Keratinocyte (primary cell): ENCODE measurements at regions not wholly inside any gene's neighbourhood (a gene's known extent, or its start where the extent isn't known, plus 50 kb on each side); places are given as distances from the start of the nearest gene placed in this dataset.

ENCODE experiments used
- CTCF ChIP-seq, 3 experiments: IDR thresholded peaks in 1 of 3; conservative IDR thresholded peaks in 1 of 3; optimal IDR thresholded peaks in 1 of 3; 2 replicates in 2 of 3; 3 replicates in 1 of 3; pipeline versions ENCODE3 to v1.5.1; 2011; ENCODE audit warnings: low read length in 3 of 3, mild to moderate bottlenecking in 3 of 3, moderate library complexity in 2 of 3, control low read depth in 1 of 3, inconsistent platforms in 1 of 3; ENCODE audit not compliant: insufficient read depth in 2 of 3; ENCODE audit errors: extremely low read depth in 1 of 3
- EZH2 ChIP-seq: IDR thresholded peaks from one replicate; pipeline ENCODE4 v1.6.1; 2012; ENCODE audit warnings: inconsistent platforms, mild to moderate bottlenecking, low read length, moderate library complexity

- TF ChIP-seq CTCF (optimal IDR thresholded peaks at IDR 0.05 in 1 of 3, IDR thresholded peaks at IDR 0.05 in 1 of 3, conservative IDR thresholded peaks at IDR 0.05 in 1 of 3; ENCODE audit: extremely low read depth in 1 of 3, insufficient read depth in 2 of 3, low read length in 3 of 3) = no peak
- TF ChIP-seq EZH2 = no peak
Observed at GRCh38 chr2:34998741-34999140, 1356.8 kb upstream of the CRIM1 start.
